Activated B cell treated with CpG ODN at 0.5 μM for 24 hours (primary cell): ENCODE measurements at regions not wholly inside any gene's neighbourhood (a gene's known extent, or its start where the extent isn't known, plus 50 kb on each side); places are given as distances from the start of the nearest gene placed in this dataset.

Experiments used
- ATAC-seq: fragments of 200-7000 bp; cut with Tn5 transposase; one replicate; pipeline ENCODE4 v1.10.0; 2021; ENCODE audit warnings: low read depth, mild to moderate bottlenecking, moderate library complexity
- CTCF ChIA-PET: fragments of 350-600 bp; sonication (Branson Sonifier 250); formaldehyde crosslinking; loops from one replicate; lab custom pipeline; 2021; ENCODE audit warnings: antibody characterized with exemption; lab: Charles Lee
- POLR2A ChIA-PET: fragments of 350-600 bp; sonication (Branson Sonifier 250); formaldehyde crosslinking; loops from one replicate; lab custom pipeline; 2021; ENCODE audit warnings: antibody characterized with exemption; lab: Charles Lee
- DNase-seq: peaks from one replicate; pipeline ENCODE4 v3.0.0; 2022
- H3K27ac Mint-ChIP-seq: one replicate; pipeline ENCODE4 v1.8.0; 2020; ENCODE audit warnings: mixed read lengths
- H3K27me3 Mint-ChIP-seq: one replicate; pipeline ENCODE4 v1.8.0; 2021; ENCODE audit warnings: mixed read lengths
- H3K36me3 Mint-ChIP-seq: one replicate; pipeline ENCODE4 v1.8.0; 2021; ENCODE audit warnings: low read depth, mixed read lengths
- H3K4me1 Mint-ChIP-seq: one replicate; pipeline ENCODE4 v1.8.0; 2021; ENCODE audit warnings: mixed read lengths
- H3K4me3 Mint-ChIP-seq: one replicate; pipeline ENCODE4 v1.8.0; 2020; ENCODE audit warnings: mild to moderate bottlenecking, mixed read lengths
- H3K9me3 Mint-ChIP-seq: one replicate; pipeline ENCODE4 v1.8.0; 2020; ENCODE audit warnings: mixed read lengths
- intact Hi-C: fragments of 100-400 bp; cut with micrococcal nuclease; formaldehyde crosslinking; loops from one replicate; pipeline ENCODE4 v1.15.1; 2024
- TF ChIP-seq, protein P1 (sequence below): fragments of 200-600 bp; IDR thresholded peaks from one replicate; pipeline ENCODE4 v1.8.0; 2022; ENCODE audit warnings: antibody characterized with exemption, mild to moderate bottlenecking

DNA sequence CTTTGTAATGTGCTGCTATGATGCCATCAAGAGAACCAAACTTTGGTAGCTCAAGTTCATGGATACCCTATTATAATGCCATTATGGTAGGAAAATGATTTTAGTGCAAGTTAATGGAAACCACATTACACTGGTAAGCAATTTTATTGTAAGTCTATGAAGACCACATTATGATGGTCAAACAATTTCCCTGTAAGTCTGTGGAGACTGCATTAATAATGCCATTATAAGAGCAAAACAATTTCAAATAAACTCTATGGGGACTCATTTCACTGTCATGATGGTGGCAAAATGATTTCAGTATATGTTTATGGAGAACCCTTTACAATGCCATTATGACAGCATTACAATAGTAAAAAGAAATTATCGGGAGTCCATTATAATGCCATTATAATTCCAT is 602.0 kb upstream of the MEF2C start:
- no peak overlapping the region for H3K27ac Mint-ChIP-seq
- ChIA-PET CTCF (interaction anchor here (0.6 kb wide), 1 partner anchor 755 kb away, joined by 4 read pairs; no protein-coding TSS in a partner anchor), POLR2A (no interaction called here)
- intact Hi-C loops, result no loop called here
- H3K4me1 Mint-ChIP-seq, result no peaks in the 10 kb centered on the region
- H3K9me3 Mint-ChIP-seq, result peaks cover 3% of the 10 kb centered on the region
- no peaks in the 10 kb centered on the region for H3K36me3 Mint-ChIP-seq
- DNase-seq (no peak), ATAC-seq (no peak)
- no peak overlapping the region for H3K4me3 Mint-ChIP-seq
- no peaks in the 10 kb centered on the region for H3K27me3 Mint-ChIP-seq
- TF ChIP-seq, protein P1, sequence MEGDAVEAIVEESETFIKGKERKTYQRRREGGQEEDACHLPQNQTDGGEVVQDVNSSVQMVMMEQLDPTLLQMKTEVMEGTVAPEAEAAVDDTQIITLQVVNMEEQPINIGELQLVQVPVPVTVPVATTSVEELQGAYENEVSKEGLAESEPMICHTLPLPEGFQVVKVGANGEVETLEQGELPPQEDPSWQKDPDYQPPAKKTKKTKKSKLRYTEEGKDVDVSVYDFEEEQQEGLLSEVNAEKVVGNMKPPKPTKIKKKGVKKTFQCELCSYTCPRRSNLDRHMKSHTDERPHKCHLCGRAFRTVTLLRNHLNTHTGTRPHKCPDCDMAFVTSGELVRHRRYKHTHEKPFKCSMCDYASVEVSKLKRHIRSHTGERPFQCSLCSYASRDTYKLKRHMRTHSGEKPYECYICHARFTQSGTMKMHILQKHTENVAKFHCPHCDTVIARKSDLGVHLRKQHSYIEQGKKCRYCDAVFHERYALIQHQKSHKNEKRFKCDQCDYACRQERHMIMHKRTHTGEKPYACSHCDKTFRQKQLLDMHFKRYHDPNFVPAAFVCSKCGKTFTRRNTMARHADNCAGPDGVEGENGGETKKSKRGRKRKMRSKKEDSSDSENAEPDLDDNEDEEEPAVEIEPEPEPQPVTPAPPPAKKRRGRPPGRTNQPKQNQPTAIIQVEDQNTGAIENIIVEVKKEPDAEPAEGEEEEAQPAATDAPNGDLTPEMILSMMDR, result no peak

- Mint-ChIP-seq H3K9me3 (peaks cover 3% of the 10 kb centered on the region), H3K27me3 (no peaks in the 10 kb centered on the region), H3K4me1 (no peaks in the 10 kb centered on the region), H3K4me3 (no peak overlapping the region), H3K36me3 (no peaks in the 10 kb centered on the region), H3K27ac (no peak overlapping the region)
- TF ChIP-seq, protein P1, result no peak
- ChIA-PET CTCF (no interaction called here), POLR2A (no interaction called here)
- intact Hi-C loops, result no loop called here
- ATAC-seq, result no peak
- no peak for DNase-seq
These were observed 597.5 kb upstream of the MEF2C start for GRCh38 chr5:89480406-89481007.

GRCh38 chr5:89478851-89479250 is 595.9 kb upstream of the MEF2C start:
- intact Hi-C loops, result no loop called here
- Mint-ChIP-seq H3K36me3 (no peaks in the 10 kb centered on the region), H3K4me3 (no peak overlapping the region), H3K9me3 (peaks cover 3% of the 10 kb centered on the region), H3K27ac (no peak overlapping the region), H3K4me1 (no peaks in the 10 kb centered on the region), H3K27me3 (no peaks in the 10 kb centered on the region)
- no peak for ATAC-seq
- TF ChIP-seq, protein P1, result no peak
- no peak for DNase-seq
- CTCF ChIA-PET, result no interaction called here
- POLR2A ChIA-PET, result no interaction called here

- Mint-ChIP-seq H3K36me3 (no peaks in the 10 kb centered on the region), H3K4me3 (no peak overlapping the region), H3K27ac (no peak overlapping the region), H3K27me3 (no peaks in the 10 kb centered on the region), H3K9me3 (peaks cover 6% of the 10 kb centered on the region), H3K4me1 (peaks cover 8% of the 10 kb centered on the region)
- intact Hi-C loops, result no loop called here
- CTCF ChIA-PET, result no interaction called here
- POLR2A ChIA-PET, result no interaction called here
- DNase-seq (no peak), ATAC-seq (no peak)
- TF ChIP-seq, protein P1, result no peak
These were observed 590.2 kb upstream of the MEF2C start for GRCh38 chr5:89473196-89473595.

GRCh38 chr5:89471541-89471940 is 588.6 kb upstream of the MEF2C start:
- H3K4me3 Mint-ChIP-seq, result no peak overlapping the region
- DNase-seq (no peak), ATAC-seq (no peak)
- peaks cover 2% of the 10 kb centered on the region for H3K36me3 Mint-ChIP-seq
- H3K9me3 Mint-ChIP-seq, result peaks cover 3% of the 10 kb centered on the region
- H3K4me1 Mint-ChIP-seq, result peaks cover 8% of the 10 kb centered on the region
- ChIA-PET POLR2A (no interaction called here), CTCF (no interaction called here)
- no peak overlapping the region for H3K27ac Mint-ChIP-seq
- TF ChIP-seq, protein P1, result no peak
- intact Hi-C loops, result no loop called here
- H3K27me3 Mint-ChIP-seq, result no peaks in the 10 kb centered on the region
